ENCODE measurements at regions not wholly inside any gene's neighbourhood (a gene's known extent, or its start where the extent isn't known, plus 50 kb on each side); places are given as distances from the start of the nearest gene placed in this dataset.

GRCh38 chr2:181760521-181760920 is 80.2 kb upstream of the NEUROD1 start:
- TF ChIP-seq POLR2A (IDR thresholded peaks at IDR 0.05) = no peak
- no peak for TF ChIP-seq CTCF (IDR thresholded peaks at IDR 0.05)
- no peak for TF ChIP-seq EP300 (IDR thresholded peaks at IDR 0.05)

Measured in tibial nerve (tissue), 4 donors.